NCI-H1436 (cell line): ENCODE measurements at regions not wholly inside any gene's neighbourhood (a gene's known extent, or its start where the extent isn't known, plus 50 kb on each side); places are given as distances from the start of the nearest gene placed in this dataset.

Experiments
- DNase-seq: peaks from one replicate; lab custom pipeline; 2025; lab: John Stamatoyannopoulos, UW

- DNase-seq = no peak
These were observed 332.1 kb downstream of the WDR11 start for GRCh38 chr10:121183236-121183635.

- no peak for DNase-seq
These were observed 332.5 kb downstream of the WDR11 start for GRCh38 chr10:121183707-121184106.

- no peak for DNase-seq
These were observed 334.8 kb downstream of the WDR11 start for GRCh38 chr10:121185816-121186455.

- no peak for DNase-seq
These were observed 336.2 kb downstream of the WDR11 start for GRCh38 chr10:121187391-121187790.

- DNase-seq = no peak
These were observed 336.8 kb downstream of the WDR11 start for GRCh38 chr10:121188005-121188404.

GRCh38 chr10:121189066-121189465, 337.9 kb downstream of the WDR11 start:
- DNase-seq = no peak

- no peak for DNase-seq
These were observed 343.7 kb downstream of the WDR11 start for GRCh38 chr10:121194696-121195523.

GRCh38 chr10:121195524-121195910, 344.4 kb downstream of the WDR11 start:
- no peak for DNase-seq

GRCh38 chr10:121199081-121199480, 347.9 kb downstream of the WDR11 start:
- no peak for DNase-seq

GRCh38 chr10:121205625-121206024, 354.5 kb downstream of the WDR11 start:
- no peak for DNase-seq

- DNase-seq = no peak
These were observed 360.3 kb downstream of the WDR11 start for GRCh38 chr10:121211446-121211845.

- no peak for DNase-seq
These were observed 362.3 kb downstream of the WDR11 start for GRCh38 chr10:121213437-121213836.

- DNase-seq = no peak
These were observed 365.1 kb downstream of the WDR11 start for GRCh38 chr10:121216295-121216694.

GRCh38 chr10:121216721-121217181, 365.6 kb downstream of the WDR11 start:
- no peak for DNase-seq

GRCh38 chr10:121217331-121217730, 366.2 kb downstream of the WDR11 start:
- no peak for DNase-seq

- no peak for DNase-seq
These were observed 369.9 kb downstream of the WDR11 start for GRCh38 chr10:121221072-121221471.

- DNase-seq = no peak
These were observed 370.8 kb downstream of the WDR11 start for GRCh38 chr10:121221991-121222390.

- DNase-seq = no peak
These were observed 371.7 kb downstream of the WDR11 start for GRCh38 chr10:121222842-121223241.

- no peak for DNase-seq
These were observed 367.2 kb downstream of the FGFR2 start for GRCh38 chr10:121231079-121231478.

- no peak for DNase-seq
These were observed 365.8 kb downstream of the FGFR2 start for GRCh38 chr10:121232494-121232893.

GRCh38 chr10:121235692-121236091, 362.6 kb downstream of the FGFR2 start:
- no peak for DNase-seq

- no peak for DNase-seq
These were observed 361.6 kb downstream of the FGFR2 start for GRCh38 chr10:121236621-121237020.

- DNase-seq = no peak
These were observed 360.5 kb downstream of the FGFR2 start for GRCh38 chr10:121237718-121238117.
